HG02981 (cell line): ENCODE measurements at regions not wholly inside any gene's neighbourhood (a gene's known extent, or its start where the extent isn't known, plus 50 kb on each side); places are given as distances from the start of the nearest gene placed in this dataset.
"Not testable (repeated sequence)": the region's sequence is repeated elsewhere in the genome, so short reads cannot be mapped to it uniquely, and the experiment has no call there.

Experiments
- ATAC-seq: cut with Tn5 transposase; IDR thresholded peaks from one replicate; pipeline ENCODE4 v1.9.1; 2021; ENCODE audit warnings: mild to moderate bottlenecking, moderate library complexity; ENCODE audit not compliant: unreplicated experiment

DNA sequence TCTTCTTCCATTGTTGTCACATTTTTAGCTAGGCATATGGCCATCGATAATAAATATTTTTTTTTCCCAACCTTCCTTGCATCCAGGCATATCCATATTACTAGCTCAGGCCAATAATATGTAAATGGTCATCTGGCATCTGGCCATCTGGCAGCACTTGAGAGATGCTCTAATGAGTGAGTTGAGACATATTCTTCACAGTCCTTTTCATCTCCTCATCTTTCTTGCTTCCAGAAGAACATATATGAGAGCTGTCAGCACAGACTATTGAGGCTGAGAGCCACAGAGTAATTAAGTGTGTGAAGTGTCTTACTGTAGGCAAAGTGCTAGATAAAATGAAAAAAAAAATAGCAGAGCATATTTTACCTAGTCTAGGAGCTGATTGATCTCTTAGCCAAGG, 628.4 kb upstream of the TMPRSS15 start:
- no peak for ATAC-seq

DNA sequence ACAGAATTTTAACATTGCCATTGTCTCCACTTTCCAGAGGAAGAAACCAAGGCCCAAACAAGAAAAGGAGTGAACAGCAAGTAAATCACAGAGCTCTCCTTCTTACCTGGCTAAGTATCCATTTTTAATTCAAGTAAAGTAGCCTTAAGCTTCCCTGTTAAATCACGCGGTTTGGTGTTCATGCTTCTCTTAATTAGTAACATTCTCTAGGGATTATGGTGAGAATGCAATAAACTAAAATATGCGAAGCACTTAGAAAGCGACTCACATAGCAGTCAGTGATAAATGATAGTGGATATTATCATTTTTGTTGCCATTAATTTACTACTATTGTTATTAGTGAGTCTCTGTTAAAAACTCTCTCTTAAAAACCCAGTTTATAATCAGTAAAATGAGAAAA, 630.5 kb upstream of the TMPRSS15 start:
- ATAC-seq: no peak

- ATAC-seq: no peak
Observed at GRCh38 chr21:19034560-19034959, 631.0 kb upstream of the TMPRSS15 start.

DNA sequence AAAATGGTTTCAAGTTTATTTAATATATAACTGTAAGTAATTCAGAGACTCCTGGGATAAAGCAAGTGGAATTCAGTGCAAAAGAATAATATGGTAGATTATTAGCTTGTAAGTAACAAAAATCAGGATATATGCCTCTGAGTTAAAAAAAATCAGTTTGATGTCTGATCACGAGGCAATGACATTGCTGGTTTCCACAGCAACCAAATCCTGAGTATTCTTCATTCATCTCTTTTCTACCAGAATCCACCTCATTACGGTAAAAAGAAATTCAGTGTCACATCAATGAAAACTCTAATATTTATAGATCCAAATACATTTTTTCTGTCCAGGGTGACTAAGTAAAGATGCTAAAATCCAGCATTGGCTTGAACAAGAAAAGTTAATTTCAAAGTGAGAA, 642.3 kb upstream of the TMPRSS15 start:
- ATAC-seq: no peak

GRCh38 chr21:19048098-19048672, 644.6 kb upstream of the TMPRSS15 start:
- ATAC-seq: no peak

DNA sequence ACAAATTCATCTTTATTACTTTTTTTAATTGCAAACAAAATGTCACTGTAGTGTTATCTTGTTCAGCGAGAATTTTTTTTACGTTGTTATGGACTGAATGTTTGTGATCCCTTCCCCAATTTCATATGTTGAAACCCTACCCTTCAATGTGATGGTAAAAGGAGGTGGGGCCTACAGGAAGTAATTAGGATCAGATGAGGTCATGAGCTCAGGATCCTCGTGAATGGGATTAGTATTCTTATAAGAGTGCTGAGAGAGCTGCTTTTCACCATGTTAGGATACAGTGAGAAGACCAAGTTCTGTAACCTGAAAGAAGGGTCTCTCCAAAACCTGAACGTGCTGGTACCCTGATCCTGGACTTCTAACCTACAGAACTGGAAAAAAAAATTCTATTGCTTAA, 646.0 kb upstream of the TMPRSS15 start:
- no peak for ATAC-seq

- ATAC-seq: no peak
Observed at GRCh38 chr21:19065164-19065563, 661.6 kb upstream of the TMPRSS15 start.

DNA sequence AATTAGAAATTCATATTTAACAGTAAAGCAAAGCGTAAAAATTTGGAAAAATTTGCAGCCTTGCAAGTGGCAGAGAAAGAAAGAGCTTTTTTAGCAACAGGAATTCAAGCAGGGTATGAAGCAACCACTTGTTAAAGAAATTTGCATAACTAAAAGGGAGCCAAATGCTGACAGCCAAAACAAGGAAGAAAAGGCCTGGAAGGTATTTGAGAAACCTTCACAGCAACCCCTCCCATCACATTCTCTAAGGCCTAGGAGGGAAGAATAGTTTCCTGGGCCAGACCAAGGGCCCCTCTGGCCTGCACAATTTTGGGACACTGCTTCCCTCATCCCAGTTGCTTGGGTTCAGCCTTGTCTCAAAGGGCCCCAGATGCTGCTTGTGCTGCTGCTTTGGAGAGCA, 672.4 kb upstream of the TMPRSS15 start:
- ATAC-seq: no peak

- no peak for ATAC-seq
Observed at GRCh38 chr21:19109694-19110093, 706.1 kb upstream of the TMPRSS15 start.

DNA sequence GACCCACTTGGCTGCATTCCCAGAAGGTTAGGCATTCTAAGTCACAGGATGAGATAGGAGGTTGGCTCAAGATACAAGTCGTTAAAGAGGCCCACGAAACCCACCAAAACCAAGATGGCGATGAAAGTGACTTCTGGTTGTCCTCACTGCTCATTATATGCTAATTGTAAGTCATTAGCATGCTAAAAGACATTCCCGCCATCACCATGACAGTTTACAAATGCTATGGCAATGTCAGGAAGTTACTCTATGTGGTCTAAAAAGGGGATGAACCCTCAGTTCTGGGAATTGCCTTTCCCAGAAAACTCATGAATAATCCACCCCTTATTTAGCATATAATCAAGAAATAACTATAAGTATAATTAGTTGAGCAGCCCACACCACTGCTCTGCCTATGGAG, 715.7 kb upstream of the TMPRSS15 start:
- ATAC-seq: not testable (repeated sequence)

DNA sequence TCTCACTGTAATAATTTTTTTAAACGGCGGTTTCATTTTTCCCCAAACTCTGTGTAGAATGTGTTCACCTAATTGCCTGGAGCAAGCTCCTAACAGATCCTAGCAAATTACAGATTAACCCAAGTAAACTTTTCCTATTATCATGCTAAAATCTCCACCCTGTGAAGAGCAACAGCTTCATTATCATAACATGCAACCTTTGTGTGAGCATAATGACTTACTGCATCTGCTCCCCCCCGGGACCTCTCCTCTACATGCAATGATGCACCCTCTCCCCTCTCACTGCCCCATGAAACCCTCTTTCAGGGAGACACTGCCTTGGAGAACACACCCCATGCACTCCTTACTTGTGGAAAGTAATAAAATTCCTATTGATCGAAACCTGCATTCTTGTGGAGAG, 717.0 kb upstream of the TMPRSS15 start:
- no peak for ATAC-seq

DNA sequence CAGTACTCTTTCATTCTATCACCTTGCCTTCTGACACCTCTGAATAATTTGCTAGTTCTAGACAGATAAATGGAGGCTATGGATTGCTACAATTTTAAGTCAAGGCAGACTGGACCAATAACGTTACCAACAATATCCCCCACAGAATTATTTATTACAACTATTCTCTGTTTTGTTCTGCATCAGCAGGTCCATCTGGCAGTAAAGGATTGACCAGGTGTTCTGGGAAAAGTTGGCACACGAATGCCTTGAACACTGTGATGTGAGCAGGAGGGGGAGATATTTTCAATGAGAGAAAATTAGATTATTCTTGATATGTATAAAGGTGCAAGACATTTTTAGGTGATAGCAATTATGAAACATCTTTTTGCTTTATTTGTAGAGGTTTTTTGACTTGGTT, 718.8 kb upstream of the TMPRSS15 start:
- no peak for ATAC-seq

- no peak for ATAC-seq
Observed at GRCh38 chr21:19123053-19123452, 719.5 kb upstream of the TMPRSS15 start.

- no peak for ATAC-seq
Observed at GRCh38 chr21:19123525-19123924, 719.9 kb upstream of the TMPRSS15 start.

GRCh38 chr21:19124691-19125090, 721.1 kb upstream of the TMPRSS15 start:
- ATAC-seq: no peak

DNA sequence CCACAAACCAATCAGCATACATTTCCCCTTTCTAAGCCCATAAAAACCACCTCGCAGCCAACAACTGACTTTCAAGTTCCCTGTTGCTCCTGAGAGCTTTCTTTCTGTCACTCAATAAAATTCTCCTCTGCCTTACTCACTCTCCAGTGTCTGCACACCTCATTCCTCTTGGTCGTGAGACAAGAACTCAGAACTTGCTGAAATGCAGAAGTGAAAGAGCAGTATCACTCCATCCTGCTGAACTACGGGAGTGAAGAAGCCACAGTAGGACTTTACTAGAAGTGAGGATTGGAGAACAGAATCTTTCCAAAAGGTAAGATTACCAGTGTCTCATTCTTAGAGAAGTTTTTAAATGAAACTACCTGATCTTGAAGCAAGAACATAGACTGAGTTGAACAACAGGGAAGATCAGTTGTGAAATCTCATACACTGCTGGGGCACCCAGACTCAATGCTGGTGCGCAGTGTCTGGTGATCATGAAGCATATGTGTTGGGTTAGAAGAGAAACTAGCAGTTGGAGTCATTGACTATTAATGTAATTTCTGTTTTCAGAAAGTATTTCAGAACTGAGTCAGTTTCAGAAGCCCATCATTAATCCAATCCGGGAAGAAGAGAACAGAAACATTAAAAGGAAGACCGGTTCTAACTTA, 726.9 kb upstream of the TMPRSS15 start:
- ATAC-seq: no peak

DNA sequence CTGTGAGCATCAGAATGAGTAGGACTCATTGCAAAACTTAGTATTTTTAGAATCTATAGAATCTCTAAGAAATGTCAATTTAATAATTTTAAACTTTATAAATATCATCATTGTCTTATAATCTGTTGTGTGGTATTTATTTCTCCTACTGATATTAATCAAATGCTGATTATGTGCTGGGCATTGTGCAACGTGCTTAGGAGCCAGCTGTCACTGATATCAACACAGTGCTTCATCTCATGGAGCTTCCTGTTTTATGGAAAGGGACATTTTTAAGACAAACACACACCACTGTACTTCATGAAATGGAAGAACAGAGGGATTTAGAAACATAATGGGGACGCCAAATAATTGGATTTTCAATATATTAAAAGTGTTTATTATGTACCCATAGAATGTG, 737.9 kb upstream of the TMPRSS15 start:
- no peak for ATAC-seq

GRCh38 chr21:19145682-19146293, 742.2 kb upstream of the TMPRSS15 start:
- no peak for ATAC-seq

- ATAC-seq: no peak
Observed at GRCh38 chr21:19148056-19148455, 744.5 kb upstream of the TMPRSS15 start.

DNA sequence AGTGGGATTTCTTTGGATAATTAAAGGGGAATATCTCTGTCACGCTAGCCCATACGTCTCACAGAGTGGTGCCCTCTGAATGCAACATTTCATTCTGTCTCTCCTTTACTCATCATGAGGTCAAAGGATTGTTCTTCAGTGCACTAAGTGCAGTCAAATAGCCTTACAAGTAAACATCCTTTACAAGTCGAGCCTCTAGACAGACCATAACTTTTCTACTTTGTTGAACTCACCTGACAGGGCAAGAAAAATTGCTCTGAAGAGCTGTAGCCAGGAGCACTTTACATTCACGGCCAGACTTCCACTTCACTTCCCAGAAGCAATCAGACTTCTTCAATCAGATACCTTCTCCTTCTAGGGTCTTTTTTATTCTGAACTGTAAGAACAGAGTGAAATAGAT, 768.0 kb upstream of the TMPRSS15 start:
- no peak for ATAC-seq

GRCh38 chr21:19181604-19182140, 778.1 kb upstream of the TMPRSS15 start:
- ATAC-seq: no peak

DNA sequence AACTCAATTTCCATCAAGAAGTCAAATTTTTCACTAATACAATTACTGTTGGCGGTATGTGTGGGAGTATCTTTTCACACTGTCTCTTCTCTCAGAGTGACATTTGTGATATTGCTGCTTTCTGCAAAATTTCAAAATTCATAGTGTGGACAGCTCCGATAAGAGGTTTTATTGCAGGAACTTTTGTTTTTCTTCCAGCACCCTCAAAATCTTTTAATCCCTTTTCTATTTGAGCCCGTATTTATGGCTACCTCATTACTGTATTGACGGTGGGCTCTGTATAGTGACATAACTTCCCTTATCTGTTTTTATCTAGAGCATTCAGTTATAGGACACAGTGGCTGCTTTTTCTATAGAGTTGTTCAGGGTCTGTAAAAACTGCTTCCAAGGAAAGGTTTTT, 794.4 kb upstream of the TMPRSS15 start:
- no peak for ATAC-seq
